Right ventricle myocardium inferior (tissue), 1 donor: ENCODE measurements at regions not wholly inside any gene's neighbourhood (a gene's known extent, or its start where the extent isn't known, plus 50 kb on each side); places are given as distances from the start of the nearest gene placed in this dataset.

Source experiments
- ATAC-seq: fragments of 200-7000 bp; cut with Tn5 transposase; one replicate; pipeline ENCODE4 v1.9.1; 2020; ENCODE audit warnings: mild to moderate bottlenecking, moderate library complexity
- DNase-seq: peaks from one replicate; pipeline ENCODE4 v3.0.0; 2021; ENCODE audit errors: missing footprints
- intact Hi-C: fragments of 100-400 bp; cut with DNase I; formaldehyde crosslinking; loops from one replicate; pipeline ENCODE4 v1.11.0; 2022
- donor health status: DM: no; HTN: yes; CAD: no; lungs with severe emphysema.

DNA sequence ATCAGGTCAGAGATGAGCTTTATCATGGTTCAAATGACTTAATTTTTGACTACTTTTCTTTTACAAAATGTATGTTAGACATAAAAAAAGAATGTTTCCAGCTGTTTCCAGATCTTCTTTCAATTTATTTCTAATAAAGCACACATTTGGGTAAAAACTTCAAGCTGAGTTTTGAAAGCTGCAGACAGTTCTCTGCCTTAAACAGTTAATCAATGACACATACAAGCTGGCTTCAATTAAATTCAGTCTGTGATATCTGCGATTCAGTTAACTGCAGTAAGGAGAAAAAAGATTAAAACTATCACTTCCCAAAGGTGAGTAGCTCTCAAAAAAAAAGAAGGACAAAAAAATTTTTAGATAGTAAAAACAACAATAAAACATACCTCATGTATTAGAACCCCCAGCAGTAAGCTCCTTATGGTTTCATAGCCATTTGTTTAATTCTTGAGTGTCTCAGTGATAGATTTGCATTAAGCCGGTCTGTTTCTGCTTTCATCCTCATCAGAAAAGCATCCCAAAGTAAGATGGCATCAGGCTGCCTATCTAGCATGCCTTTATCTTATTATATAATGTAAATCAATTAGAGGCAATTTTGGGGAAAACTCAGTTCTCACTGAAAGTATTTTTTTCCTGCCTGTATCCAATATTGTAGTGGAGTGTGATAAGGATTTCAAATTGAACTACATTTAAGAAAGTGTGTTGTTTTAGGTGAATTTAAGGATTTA, 81.8 kb upstream of the STARD13 start:
- DNase-seq, result no peak
- no peak for ATAC-seq
- intact Hi-C loops, result no loop called here

DNA sequence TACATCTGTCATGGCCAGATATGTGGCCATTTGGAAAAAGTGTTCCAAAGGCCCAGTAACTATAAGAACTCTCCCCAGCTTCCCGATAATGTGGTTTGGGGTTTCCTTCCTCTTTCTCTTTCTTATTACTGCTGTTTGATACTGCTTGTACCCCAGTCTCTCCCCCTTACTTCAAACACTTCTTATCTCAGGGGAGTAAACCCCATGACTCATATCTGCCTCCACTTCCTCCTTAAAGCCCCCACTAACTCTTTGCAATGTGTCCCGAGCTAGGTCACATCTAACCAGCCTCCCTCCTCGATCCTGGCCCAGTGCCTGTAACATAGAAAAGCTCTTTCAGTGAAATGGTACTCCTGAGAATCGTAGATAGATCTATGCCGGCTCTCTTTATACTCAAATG, 82.4 kb upstream of the STARD13 start:
- intact Hi-C loops, result no loop called here
- DNase-seq (no peak), ATAC-seq (no peak)

GRCh38 chr13:33369073-33369472, 83.5 kb upstream of the STARD13 start:
- intact Hi-C loops, result no loop called here
- ATAC-seq, result no peak
- DNase-seq, result no peak

DNA sequence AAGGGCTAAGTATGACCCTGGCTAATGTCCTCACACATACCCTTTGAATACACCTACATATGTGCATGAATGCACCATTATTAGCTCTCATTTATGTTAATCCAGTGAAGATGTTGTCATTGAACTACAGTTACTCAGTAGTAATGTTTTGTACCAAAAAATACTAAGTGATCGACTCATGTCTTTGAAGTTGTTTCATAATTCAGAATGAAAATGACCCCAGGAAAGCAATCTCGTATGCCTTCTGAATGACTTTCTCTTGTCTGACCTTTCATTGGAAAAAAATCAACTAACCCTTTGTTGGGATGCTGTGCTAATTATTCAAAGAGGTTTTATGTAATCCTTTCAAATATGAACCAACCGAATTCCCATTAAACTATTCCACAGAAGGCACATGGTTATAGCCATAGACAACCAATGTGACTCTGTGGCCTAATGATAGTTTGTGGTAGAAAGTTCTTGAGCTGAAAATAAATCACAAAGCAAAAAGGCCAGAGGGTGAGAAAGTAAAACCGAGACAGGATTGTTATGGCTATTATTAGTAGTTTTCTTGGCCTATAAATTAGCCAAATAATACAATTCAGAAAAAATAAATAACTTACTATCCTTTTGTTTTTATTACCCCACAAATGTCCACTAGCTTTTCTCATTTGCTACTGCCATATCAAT, 86.8 kb upstream of the STARD13 start:
- ATAC-seq (no peak), DNase-seq (no peak)
- intact Hi-C loops, result no loop called here

DNA sequence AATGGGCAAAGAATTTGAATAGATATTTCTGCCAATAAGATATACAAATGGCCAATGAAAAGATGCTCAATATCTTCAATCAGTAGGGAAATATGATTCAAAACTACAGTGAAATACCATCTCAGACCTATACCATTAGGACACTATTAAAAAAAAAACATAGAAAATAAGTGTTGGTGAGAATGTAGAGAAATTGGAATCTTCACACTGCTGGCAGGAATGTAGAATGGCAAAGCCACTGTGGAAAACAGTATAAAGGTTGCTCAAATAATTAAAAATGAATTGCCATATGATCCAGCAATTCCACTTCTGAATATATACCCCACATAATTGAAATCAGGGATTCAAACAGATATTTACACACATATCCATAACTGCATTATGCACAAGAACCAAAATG, 88.1 kb upstream of the STARD13 start:
- ATAC-seq, result no peak
- no peak for DNase-seq
- intact Hi-C loops, result no loop called here

- DNase-seq (no peak), ATAC-seq (no peak)
- intact Hi-C loops, result no loop called here
These were observed 89.9 kb upstream of the STARD13 start for GRCh38 chr13:33375421-33375820.

DNA sequence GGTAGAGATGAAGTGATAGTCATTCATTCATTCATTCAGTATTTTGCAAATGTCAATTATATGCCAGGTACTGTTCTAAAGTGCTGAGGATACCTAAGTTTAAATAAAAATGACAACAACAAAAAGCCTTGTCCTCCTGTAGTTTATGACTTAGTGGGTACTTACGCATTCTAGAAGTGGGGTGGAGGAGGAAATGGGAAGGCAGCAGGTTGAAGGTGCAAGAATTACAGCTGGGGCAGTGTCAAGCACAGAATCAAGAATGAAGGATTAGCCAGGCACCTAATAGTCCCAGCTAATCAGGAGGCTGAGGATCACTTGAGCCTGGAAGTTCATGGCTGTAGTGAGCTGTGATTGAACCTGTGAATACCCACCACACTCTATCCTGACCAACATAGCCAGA, 90.7 kb upstream of the STARD13 start:
- intact Hi-C loops, result no loop called here
- no peak for ATAC-seq
- DNase-seq, result no peak

- DNase-seq (no peak), ATAC-seq (no peak)
- intact Hi-C loops, result no loop called here
These were observed 91.9 kb upstream of the STARD13 start for GRCh38 chr13:33377411-33377810.

DNA sequence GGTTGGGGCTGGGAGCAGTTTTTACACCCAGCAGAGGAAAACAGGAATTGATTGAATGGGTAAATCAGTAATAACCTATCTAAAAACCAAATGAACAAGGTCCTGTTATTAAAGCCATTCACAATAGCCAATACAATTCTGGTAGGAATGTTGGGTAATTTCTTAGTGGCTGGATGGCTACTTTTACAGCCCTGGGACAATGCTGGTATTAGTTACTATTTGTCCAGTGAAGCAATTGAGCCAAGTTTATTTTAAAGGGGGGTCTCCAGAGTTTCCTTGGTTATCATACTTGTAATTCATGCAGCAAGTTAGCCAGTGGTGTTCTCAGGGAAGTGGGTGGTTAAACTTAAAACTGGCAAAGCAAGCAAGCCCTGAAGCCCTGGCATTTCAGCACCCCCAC, 92.3 kb upstream of the STARD13 start:
- no peak for ATAC-seq
- intact Hi-C loops, result no loop called here

DNA sequence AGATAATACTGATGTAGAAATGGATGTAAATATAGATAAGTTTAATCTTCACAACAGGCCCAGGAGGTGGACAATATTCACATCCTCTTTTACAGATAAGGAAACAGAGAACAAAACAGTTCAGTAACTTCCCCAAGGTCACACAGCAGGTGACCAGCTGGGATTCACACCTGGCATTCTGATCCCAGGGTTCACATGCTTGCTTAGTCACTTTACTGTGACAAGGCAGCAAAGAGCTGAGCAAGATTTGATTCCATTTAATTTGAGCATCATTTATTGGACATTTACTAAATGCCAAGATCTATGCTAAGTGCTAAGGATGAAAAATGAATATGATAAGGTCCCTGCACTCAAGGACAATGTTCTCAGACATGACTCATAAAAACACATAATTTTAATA, 94.1 kb upstream of the STARD13 start:
- no peak for DNase-seq
- ATAC-seq, result no peak
- intact Hi-C loops, result no loop called here

More for the DNA sequence above, 92.3 kb upstream of the STARD13 start:
- no peak for DNase-seq

GRCh38 chr13:33380487-33381079, 95.0 kb upstream of the STARD13 start:
- intact Hi-C loops, result no loop called here
- ATAC-seq (no peak), DNase-seq (no peak)

GRCh38 chr13:33381180-33381579, 95.6 kb upstream of the STARD13 start:
- ATAC-seq (no peak), DNase-seq (no peak)
- intact Hi-C loops, result no loop called here

DNA sequence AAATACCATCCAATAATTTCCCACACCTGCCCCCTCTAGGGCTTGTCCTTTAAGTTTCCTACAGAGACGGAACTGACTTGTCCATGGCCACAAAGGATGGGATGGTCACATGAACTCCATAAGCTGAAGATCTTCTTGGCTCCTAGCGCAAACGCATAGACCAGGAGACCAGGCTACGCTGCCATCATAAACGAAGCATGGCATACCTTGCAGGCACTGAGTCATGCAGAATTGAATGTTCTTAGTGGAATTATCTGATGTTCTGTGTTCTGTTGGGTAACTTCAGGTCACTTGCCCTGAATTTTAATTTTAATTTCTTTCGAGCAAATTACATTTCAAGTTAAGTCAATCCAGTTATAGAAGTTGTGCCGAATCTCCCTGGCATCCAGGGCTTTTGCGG, 96.4 kb upstream of the STARD13 start:
- ATAC-seq (no peak), DNase-seq (no peak)
- intact Hi-C loops, result no loop called here

- ATAC-seq (no peak), DNase-seq (no peak)
- intact Hi-C loops, result no loop called here
These were observed 98.4 kb upstream of the STARD13 start for GRCh38 chr13:33383724-33384577.

DNA sequence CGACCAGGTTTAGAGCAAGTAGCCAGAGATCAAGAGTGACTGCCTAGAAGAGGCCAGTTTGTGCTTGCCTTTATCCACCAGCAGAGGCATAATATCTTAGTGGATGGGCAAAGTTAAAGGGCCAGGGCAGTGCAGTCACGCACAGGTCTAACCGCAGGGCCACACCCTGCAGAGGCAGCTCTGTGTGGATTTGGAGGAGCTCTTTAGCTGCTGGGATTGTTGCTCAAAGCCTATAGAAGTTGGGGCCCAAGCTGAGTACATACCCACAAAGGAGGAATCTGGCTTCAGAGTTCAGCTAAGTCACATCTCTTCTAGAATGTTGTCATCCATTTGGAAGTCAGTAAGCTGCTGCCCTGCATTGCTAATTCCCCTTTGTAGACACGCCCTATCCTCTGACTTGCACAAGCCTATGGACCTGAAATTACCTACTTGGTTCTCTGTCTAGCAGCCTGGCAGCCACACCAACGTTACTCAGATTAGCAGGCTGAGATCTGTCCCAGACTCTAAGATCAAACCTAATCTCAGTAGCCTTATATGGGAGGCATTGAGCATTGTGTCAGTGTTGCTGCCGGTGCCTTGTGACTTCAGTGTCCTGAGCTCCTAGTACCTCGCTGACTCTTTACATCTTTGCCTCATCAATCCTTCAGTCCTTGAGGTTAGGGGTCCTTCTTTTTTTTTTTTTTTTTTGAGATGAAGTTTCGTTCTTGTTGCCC, 102.9 kb upstream of the STARD13 start:
- intact Hi-C loops, result no loop called here
- ATAC-seq, result peak; percentile 51

DNA sequence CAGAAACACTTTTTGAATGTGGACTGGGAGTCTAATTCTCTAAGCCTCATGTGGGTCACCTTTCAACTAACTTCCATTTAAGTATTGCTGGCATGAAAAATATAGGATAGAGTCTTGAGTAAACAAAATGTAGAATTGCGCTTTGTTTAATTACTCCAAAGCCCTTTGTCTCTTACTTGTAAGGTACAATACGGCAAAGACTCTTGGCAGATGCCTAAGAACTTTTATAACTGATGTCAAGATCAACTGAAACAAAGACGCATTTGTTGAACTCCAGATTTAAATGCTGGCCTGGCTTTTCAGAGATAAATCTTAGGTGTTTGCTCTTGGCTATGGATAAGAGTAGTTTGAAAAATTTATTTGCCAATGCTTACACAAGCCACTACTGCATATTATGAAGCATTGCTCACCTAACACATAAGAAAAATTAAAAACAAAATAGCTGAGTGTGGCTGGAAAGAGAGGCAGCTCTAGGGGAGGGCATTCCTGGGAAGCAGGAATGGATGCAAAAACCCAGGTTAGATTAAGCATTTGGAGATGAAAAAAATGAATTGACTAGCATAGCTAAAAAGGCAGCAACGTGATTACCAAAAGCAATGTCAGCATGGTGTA, 107.3 kb upstream of the STARD13 start:
- ATAC-seq, result no peak
- intact Hi-C loops, result no loop called here
- DNase-seq, result no peak

More for the DNA sequence above, 102.9 kb upstream of the STARD13 start:
- no peak for DNase-seq

- DNase-seq, result no peak
- intact Hi-C loops, result no loop called here
- peak; percentile 84 for ATAC-seq
These were observed 108.9 kb upstream of the STARD13 start for GRCh38 chr13:33394294-33394932.

DNA sequence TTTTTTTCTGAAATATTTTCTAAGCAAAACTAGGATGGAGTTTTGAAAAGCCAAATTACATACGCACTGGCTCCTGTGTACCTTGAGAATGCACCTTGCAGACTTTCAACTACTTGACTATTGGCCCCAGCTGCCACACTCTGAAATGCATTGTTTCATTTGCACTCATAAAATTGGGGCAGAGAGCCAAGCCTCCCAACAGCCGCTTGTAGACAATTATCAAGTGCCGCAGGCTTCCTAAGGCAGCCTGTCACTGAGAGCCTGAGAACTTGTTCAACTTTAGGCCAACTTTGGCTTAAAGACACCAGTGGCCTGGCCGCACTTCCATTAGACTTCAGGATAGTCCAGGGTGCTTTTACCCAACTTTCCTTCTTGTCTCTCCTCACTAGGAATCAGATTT, 115.7 kb upstream of the STARD13 start:
- DNase-seq (peak; percentile 55), ATAC-seq (peak; percentile 80)
- intact Hi-C loops, result no loop called here
